ENCODE measurements at regions not wholly inside any gene's neighbourhood (a gene's known extent, or its start where the extent isn't known, plus 50 kb on each side); places are given as distances from the start of the nearest gene placed in this dataset.

GRCh38 chr5:28265877-28266276 lies 1227.5 kb upstream of the CDH9 start:
- TF ChIP-seq CTCF (IDR thresholded peaks at IDR 0.05) (no peak), POLR2A (IDR thresholded peaks at IDR 0.05) (no peak)

Measured in ovary (tissue), 3 donors.